Liver (tissue), 3 donors: ENCODE measurements at regions not wholly inside any gene's neighbourhood (a gene's known extent, or its start where the extent isn't known, plus 50 kb on each side); places are given as distances from the start of the nearest gene placed in this dataset.

ENCODE experiments used
- CTCF ChIP-seq: fragments of 150-350 bp; IDR thresholded peaks from 2 replicates; pipeline ENCODE4 v1.5.1; 2017; ENCODE audit warnings: improper control_type of control experiment, low read depth, low read length; ENCODE audit not compliant: missing input control
- FOXA1 ChIP-seq: IDR thresholded peaks from 2 replicates; pipeline ENCODE4 v1.6.1; 2016; ENCODE audit warnings: antibody characterized with exemption
- GABPA ChIP-seq, 2 donors: IDR thresholded peaks in 1 of 2; conservative IDR thresholded peaks in 1 of 2; 2 replicates each; pipeline ENCODE4 v1.6.1; 2016; ENCODE audit warnings: antibody characterized with exemption in 2 of 2, mild to moderate bottlenecking in 1 of 2, moderate library complexity in 1 of 2
- MAX ChIP-seq: IDR thresholded peaks from 2 replicates; pipeline ENCODE4 v1.6.1; 2016; ENCODE audit warnings: antibody characterized with exemption
- donor health status: healthy.
- donor health status: healthy.

- TF ChIP-seq CTCF (no peak), FOXA1 (no peak), GABPA (IDR thresholded peaks at IDR 0.05 in 1 of 2, conservative IDR thresholded peaks at IDR 0.05 in 1 of 2) (no peak), MAX (no peak)
These were observed 207.6 kb upstream of the HMCN1 start for GRCh38 chr1:185526344-185527307.
